LNCaP clone FGC (cell line): ENCODE measurements at regions not wholly inside any gene's neighbourhood (a gene's known extent, or its start where the extent isn't known, plus 50 kb on each side); places are given as distances from the start of the nearest gene placed in this dataset.

ENCODE experiments used
- DNase-seq: peaks from one replicate; pipeline ENCODE4 v3.0.0-alpha.2; 2011; ENCODE audit warnings: low read depth
- H3K4me3 ChIP-seq: 2 replicates; pipeline ENCODE4 v1.5.1; 2011; ENCODE audit warnings: mild to moderate bottlenecking, low read depth, low read length, control low read depth
- TF ChIP-seq, protein P1 (sequence below): IDR thresholded peaks from 2 replicates; pipeline ENCODE4 v1.5.1; 2012; ENCODE audit warnings: mild to moderate bottlenecking; ENCODE audit not compliant: control insufficient read depth, insufficient read depth; ENCODE audit errors: extremely low read depth

DNA sequence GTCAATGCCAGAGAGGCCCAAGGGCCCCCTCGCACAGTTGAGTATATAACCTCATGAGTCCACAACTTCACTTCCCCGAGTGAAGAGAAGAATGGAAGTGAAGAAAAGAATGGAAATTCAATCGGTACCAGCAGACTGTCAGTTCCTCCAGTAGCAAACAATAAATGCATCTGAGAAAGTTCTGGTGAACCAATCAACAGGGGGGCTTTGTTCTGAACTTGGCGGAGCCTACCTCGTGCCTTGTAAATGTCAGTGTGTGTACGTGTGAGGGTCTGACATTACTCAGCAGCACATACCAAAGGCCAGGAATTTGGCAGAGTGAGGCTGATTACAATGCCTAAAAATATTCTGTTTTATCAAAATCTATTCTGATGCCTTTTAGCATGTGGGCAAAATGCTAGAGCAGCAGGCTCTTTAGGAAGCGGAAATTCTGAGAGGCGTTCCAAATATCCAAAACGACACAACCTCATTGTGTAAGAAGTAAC is 238.5 kb downstream of the LTN1 start:
- TF ChIP-seq, protein P1, sequence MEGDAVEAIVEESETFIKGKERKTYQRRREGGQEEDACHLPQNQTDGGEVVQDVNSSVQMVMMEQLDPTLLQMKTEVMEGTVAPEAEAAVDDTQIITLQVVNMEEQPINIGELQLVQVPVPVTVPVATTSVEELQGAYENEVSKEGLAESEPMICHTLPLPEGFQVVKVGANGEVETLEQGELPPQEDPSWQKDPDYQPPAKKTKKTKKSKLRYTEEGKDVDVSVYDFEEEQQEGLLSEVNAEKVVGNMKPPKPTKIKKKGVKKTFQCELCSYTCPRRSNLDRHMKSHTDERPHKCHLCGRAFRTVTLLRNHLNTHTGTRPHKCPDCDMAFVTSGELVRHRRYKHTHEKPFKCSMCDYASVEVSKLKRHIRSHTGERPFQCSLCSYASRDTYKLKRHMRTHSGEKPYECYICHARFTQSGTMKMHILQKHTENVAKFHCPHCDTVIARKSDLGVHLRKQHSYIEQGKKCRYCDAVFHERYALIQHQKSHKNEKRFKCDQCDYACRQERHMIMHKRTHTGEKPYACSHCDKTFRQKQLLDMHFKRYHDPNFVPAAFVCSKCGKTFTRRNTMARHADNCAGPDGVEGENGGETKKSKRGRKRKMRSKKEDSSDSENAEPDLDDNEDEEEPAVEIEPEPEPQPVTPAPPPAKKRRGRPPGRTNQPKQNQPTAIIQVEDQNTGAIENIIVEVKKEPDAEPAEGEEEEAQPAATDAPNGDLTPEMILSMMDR, result no peak
- DNase-seq, result no peak
- H3K4me3 ChIP-seq, result no peak overlapping the region

DNA sequence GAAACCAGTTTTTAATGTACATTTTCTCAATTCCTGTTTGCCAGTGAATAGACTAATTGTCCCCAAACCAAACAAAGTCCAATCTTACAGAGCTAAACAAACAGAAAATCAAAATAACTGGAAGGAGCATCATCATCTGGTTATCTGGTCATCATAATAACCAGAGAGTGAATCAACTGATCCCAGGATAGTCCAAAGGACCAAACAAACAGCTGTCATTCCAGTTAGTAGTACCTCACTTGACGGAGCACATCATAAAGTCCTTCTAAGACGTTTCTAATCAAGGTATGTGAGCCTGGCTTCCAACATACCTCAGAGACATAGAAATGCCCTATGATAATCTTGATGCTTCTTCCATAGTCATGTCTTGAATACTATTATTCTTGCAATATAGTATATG is 240.5 kb downstream of the LTN1 start:
- no peak overlapping the region for H3K4me3 ChIP-seq
- TF ChIP-seq, protein P1, result no peak
- DNase-seq, result no peak

DNA sequence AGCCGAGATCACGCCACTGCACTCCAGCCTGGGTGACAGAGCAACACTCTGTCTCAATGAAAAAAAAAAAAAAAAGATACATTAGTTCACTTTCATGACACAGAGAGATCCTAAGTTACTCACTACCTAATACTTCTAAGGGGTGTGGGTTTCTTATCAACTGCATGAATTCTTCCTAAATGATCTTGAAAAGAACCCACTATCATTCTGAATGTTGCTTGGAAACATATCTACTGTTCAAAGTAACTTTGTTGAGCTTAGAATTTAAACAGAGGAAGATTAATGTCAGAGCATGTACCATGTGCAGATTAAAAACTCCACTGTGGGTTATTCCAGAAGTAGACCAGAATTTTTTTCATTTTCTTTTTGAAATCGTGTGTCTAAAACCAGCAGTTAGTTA is 241.5 kb downstream of the LTN1 start:
- TF ChIP-seq, protein P1, result no peak
- DNase-seq, result no peak

DNA sequence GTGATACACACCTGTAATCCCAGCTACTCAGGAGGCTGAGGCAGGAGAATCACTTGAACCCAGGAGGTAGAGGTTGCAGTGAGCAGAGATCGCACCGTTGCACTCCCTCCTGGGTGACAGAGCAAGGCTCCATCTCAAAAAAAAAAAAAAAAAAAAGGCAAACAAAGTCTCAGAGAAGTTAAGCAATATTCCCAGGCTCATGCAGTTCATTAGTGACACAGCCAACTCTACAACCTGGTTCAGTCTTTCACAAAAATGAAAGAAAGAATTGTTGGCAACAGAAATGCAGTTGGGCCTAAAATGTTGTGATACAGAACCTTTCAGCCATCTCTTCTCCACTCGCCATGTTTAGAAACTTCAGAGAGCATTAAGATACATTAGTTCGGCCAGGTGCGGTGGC is 242.1 kb downstream of the LTN1 start:
- no peak for DNase-seq
- TF ChIP-seq, protein P1, result no peak
- H3K4me3 ChIP-seq, result no peak overlapping the region

More for the DNA sequence above, 241.5 kb downstream of the LTN1 start:
- no peak overlapping the region for H3K4me3 ChIP-seq

DNA sequence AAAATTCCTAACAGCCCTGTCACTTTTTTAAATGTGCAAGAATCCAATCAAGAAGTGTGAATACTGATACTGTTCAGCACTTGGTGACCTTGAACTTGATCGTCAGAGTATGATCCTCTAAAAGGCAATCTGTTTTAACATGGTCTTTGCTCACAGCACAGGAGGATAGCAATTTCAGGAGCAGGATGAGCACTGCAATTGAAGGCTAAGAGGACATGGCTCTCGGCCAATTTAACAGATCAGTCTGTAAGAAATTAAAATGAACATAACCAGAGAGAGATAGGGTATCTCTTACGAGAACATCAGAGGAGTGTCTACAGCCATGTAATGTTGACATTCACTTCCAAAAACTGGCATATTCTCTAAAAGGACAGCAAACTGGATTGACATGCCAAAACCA is 243.1 kb downstream of the LTN1 start:
- TF ChIP-seq, protein P1, result no peak
- DNase-seq, result no peak
- no peak overlapping the region for H3K4me3 ChIP-seq

DNA sequence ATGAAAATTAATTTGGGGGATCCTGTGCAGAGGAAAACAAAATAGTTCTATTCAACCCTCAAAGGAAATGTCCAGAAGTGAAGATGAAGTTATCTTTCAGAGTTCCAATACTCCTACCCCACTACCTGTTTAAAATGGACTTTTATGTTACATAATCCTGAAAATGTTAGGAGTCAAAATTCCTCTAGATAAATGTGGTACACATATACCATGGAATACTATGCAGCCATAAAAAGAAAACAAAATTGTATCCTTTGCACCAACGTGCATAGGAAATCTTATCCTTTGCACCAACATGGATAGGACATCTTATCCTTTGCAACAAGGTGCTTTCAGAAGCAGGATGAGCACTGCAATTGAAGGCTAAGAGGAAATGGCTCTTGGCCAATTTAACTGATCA is 245.2 kb downstream of the LTN1 start:
- TF ChIP-seq, protein P1, result no peak
- DNase-seq, result no peak
- H3K4me3 ChIP-seq, result no peak overlapping the region

DNA sequence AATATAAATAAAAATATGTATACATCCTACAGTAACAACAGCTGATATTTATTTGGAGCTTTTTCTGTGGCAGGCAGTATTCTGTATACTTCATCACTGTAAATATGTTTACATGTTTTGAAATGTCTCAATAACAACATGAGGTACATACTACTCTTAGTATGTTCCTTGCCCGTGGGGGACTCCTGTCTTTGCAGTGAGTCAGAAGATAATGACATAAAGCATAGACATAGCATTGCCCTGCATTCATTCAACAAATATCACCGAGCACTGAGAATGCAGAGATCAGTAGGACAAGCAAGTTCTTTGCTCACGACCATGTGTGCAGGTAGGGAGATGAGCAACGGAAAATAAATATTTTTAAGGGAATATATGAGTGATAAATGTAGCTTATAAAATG is 246.5 kb downstream of the LTN1 start:
- no peak overlapping the region for H3K4me3 ChIP-seq
- DNase-seq, result no peak
- TF ChIP-seq, protein P1, result no peak
